H1 (cell line): ENCODE measurements at regions not wholly inside any gene's neighbourhood (a gene's known extent, or its start where the extent isn't known, plus 50 kb on each side); places are given as distances from the start of the nearest gene placed in this dataset.

Experiments used
- CTCF ChIA-PET: fragments of 300-600 bp; sonication (Branson Sonifier 250); formaldehyde crosslinking; loops from one replicate; lab custom pipeline; 2021; ENCODE audit not compliant: partially characterized antibody; lab: Charles Lee
- POLR2A ChIA-PET: fragments of 300-600 bp; sonication (Branson Sonifier 250); formaldehyde crosslinking; loops from one replicate; lab custom pipeline; 2021; ENCODE audit warnings: inconsistent platforms; ENCODE audit not compliant: partially characterized antibody; lab: Charles Lee
- DNase-seq, 2 experiments: peaks; one replicate each; pipeline versions ENCODE4 v3.0.0 to v3.0.0-alpha.2; 2010 to 2022; ENCODE audit warnings: low spot score in 2 of 2, low read depth in 1 of 2, mixed read lengths in 1 of 2
- FAIRE-seq: peaks from 2 replicates; lab custom pipeline; 2011; peaks lifted over from hg19 to GRCh38; lab: Jason Lieb, UNC
- H2AFZ ChIP-seq: 2 replicates; pipeline ENCODE4 v1.8.1; 2012; ENCODE audit warnings: low read length, inconsistent platforms
- H2AK5ac ChIP-seq: 2 replicates; pipeline ENCODE4 v1.6.1; 2013; ENCODE audit warnings: low read depth, low read length
- H2BK120ac ChIP-seq: replicated peaks from 2 replicates; pipeline ENCODE3; 2013; ENCODE audit warnings: low read depth, low read length, inconsistent platforms
- H2BK12ac ChIP-seq: 2 replicates; pipeline ENCODE4 v1.6.1; 2013; ENCODE audit warnings: low read depth, low read length
- H2BK15ac ChIP-seq: 2 replicates; pipeline ENCODE4 v1.6.1; 2013; ENCODE audit warnings: low read length
- H2BK20ac ChIP-seq: 2 replicates; pipeline ENCODE4 v1.6.1; 2013; ENCODE audit warnings: low read length
- H2BK5ac ChIP-seq: 2 replicates; pipeline ENCODE4 v1.6.1; 2013; ENCODE audit warnings: low read depth, low read length
- H3K14ac ChIP-seq: 2 replicates; pipeline ENCODE4 v1.6.1; 2013; ENCODE audit warnings: inconsistent platforms; ENCODE audit not compliant: insufficient read length
- H3K18ac ChIP-seq: 2 replicates; pipeline ENCODE4 v1.6.1; 2013; ENCODE audit warnings: low read length; ENCODE audit errors: extremely low read depth
- H3K23ac ChIP-seq: 2 replicates; pipeline ENCODE4 v1.6.1; 2013; ENCODE audit warnings: inconsistent platforms; ENCODE audit not compliant: insufficient read length
- H3K23me2 ChIP-seq: 2 replicates; pipeline ENCODE4 v1.6.1; 2013; ENCODE audit warnings: low read depth, low read length
- H3K27ac ChIP-seq: 2 replicates; pipeline ENCODE4 v1.6.1; 2011; ENCODE audit warnings: low read depth, low read length, inconsistent platforms
- H3K27me3 ChIP-seq, 4 experiments: replicated peaks in 1 of 4; 1 replicate in 1 of 4; 2 replicates in 3 of 4; pipeline versions ENCODE4 v1.6.1 to v1.8.1; 2011 to 2013; ENCODE audit warnings: low read length in 3 of 4, mild to moderate bottlenecking in 3 of 4, inconsistent platforms in 2 of 4, mixed read lengths in 2 of 4, moderate library complexity in 1 of 4; ENCODE audit not compliant: control insufficient read depth in 3 of 4, insufficient read depth in 3 of 4; ENCODE audit errors: extremely low read depth in 1 of 4
- H3K36me3 ChIP-seq, 4 experiments: 2 replicates each; pipeline versions ENCODE4 v1.6.1 to v1.8.1; 2011 to 2013; ENCODE audit warnings: mild to moderate bottlenecking in 4 of 4, low read length in 3 of 4, moderate library complexity in 2 of 4, control low read depth in 1 of 4, inconsistent platforms in 1 of 4; ENCODE audit not compliant: insufficient read depth in 4 of 4, control insufficient read depth in 2 of 4
- H3K4ac ChIP-seq: replicated peaks from 2 replicates; pipeline ENCODE3; 2013; ENCODE audit warnings: low read length, low read depth, mixed read lengths, inconsistent platforms; ENCODE audit not compliant: insufficient read length
- H3K4me1 ChIP-seq, 4 experiments: replicated peaks in 1 of 4; 1 replicate in 1 of 4; 2 replicates in 3 of 4; pipeline versions ENCODE4 v1.6.1 to v1.8.1; 2011 to 2013; ENCODE audit warnings: low read length in 3 of 4, inconsistent platforms in 2 of 4, mixed read lengths in 1 of 4; ENCODE audit not compliant: insufficient read depth in 4 of 4, control insufficient read depth in 3 of 4
- H3K4me2 ChIP-seq, 2 experiments: 2 replicates each; pipeline versions ENCODE4 v1.6.1 to v1.8.1; 2011 to 2013; ENCODE audit warnings: low read depth in 2 of 2, low read length in 2 of 2, control low read depth in 1 of 2, inconsistent platforms in 1 of 2, mild to moderate bottlenecking in 1 of 2; ENCODE audit not compliant: insufficient read depth in 1 of 2
- H3K4me3 ChIP-seq, 4 experiments: fragments of 200-600, 300-600 bp in 1 of 4; sonication (generic), shearing (Covaris generic), sonication (Bioruptor Twin) in 1 of 4; 2 replicates each; pipeline versions ENCODE4 v1.5.1 to v1.8.1; 2011 to 2016; ENCODE audit warnings: low read length in 4 of 4, low read depth in 3 of 4, control low read depth in 2 of 4, inconsistent platforms in 2 of 4, mild to moderate bottlenecking in 2 of 4, mixed read lengths in 1 of 4, moderate library complexity in 1 of 4; ENCODE audit not compliant: insufficient read depth in 2 of 4; ENCODE audit errors: extremely low read depth in 1 of 4
- H3K56ac ChIP-seq: replicated peaks from 2 replicates; pipeline ENCODE3; 2013; ENCODE audit warnings: low read depth, mild to moderate bottlenecking, mixed read lengths, low read length, inconsistent platforms; ENCODE audit not compliant: insufficient read length
- H3K79me1 ChIP-seq: 2 replicates; pipeline ENCODE4 v1.6.1; 2013; ENCODE audit warnings: low read depth, low read length, control low read depth
- H3K79me2 ChIP-seq, 2 experiments: 2 replicates each; pipeline versions ENCODE4 v1.6.1 to v1.8.1; 2012 to 2013; ENCODE audit warnings: low read length in 2 of 2, mild to moderate bottlenecking in 2 of 2, inconsistent platforms in 1 of 2; ENCODE audit not compliant: insufficient read depth in 2 of 2, control insufficient read depth in 1 of 2
- H3K9ac ChIP-seq, 4 experiments: replicated peaks in 1 of 4; 1 replicate in 1 of 4; 2 replicates in 3 of 4; pipeline versions ENCODE4 v1.6.1 to v1.8.1; 2011 to 2013; ENCODE audit warnings: low read depth in 3 of 4, low read length in 3 of 4, control low read depth in 2 of 4, mild to moderate bottlenecking in 2 of 4, moderate library complexity in 2 of 4, inconsistent platforms in 1 of 4; ENCODE audit errors: extremely low read depth in 1 of 4
- H3K9me3 ChIP-seq, 2 experiments: 2 replicates each; pipeline versions ENCODE4 v1.6.1 to v1.8.1; 2012 to 2013; ENCODE audit warnings: mild to moderate bottlenecking in 2 of 2, moderate library complexity in 2 of 2, control low read depth in 1 of 2, inconsistent platforms in 1 of 2, low read depth in 1 of 2, low read length in 1 of 2, mixed read lengths in 1 of 2; ENCODE audit not compliant: insufficient read depth in 2 of 2
- H4K20me1 ChIP-seq, 2 experiments: replicated peaks in 1 of 2; 2 replicates each; pipeline versions ENCODE3 to v1.8.1; 2011 to 2013; ENCODE audit warnings: inconsistent platforms in 2 of 2, low read length in 2 of 2, mild to moderate bottlenecking in 1 of 2; ENCODE audit not compliant: insufficient read depth in 2 of 2, control insufficient read depth in 1 of 2
- H4K5ac ChIP-seq: 2 replicates; pipeline ENCODE4 v1.6.1; 2013; ENCODE audit warnings: low read length, low read depth, mixed read lengths, inconsistent platforms; ENCODE audit not compliant: insufficient read length
- H4K8ac ChIP-seq: 2 replicates; pipeline ENCODE4 v1.8.0; 2013; ENCODE audit warnings: mild to moderate bottlenecking, moderate library complexity, low read length, inconsistent platforms; ENCODE audit not compliant: insufficient read depth; ENCODE audit errors: extremely low read depth
- H4K91ac ChIP-seq: replicated peaks from 2 replicates; pipeline ENCODE3; 2013; ENCODE audit warnings: low read length, mixed read lengths, inconsistent platforms; ENCODE audit not compliant: insufficient read length
- BRCA1 ChIP-seq: IDR thresholded peaks from 2 replicates; pipeline ENCODE4 v1.6.1; 2012; ENCODE audit warnings: low read depth, low read length, improper control_type of control experiment
- HDAC2 ChIP-seq, 2 experiments: fragments of 300-600 bp in 1 of 2; sonication (generic) in 1 of 2; IDR thresholded peaks; 2 replicates each; pipeline ENCODE4 v1.6.1; 2011 to 2012; ENCODE audit warnings: low read depth in 2 of 2, low read length in 2 of 2, mild to moderate bottlenecking in 2 of 2, moderate library complexity in 2 of 2, borderline replicate concordance in 1 of 2, inconsistent platforms in 1 of 2
- JUND ChIP-seq: IDR thresholded peaks from 2 replicates; pipeline ENCODE4 v1.6.1; 2011; ENCODE audit warnings: mild to moderate bottlenecking, improper control_type of control experiment, low read length
- KDM4A ChIP-seq: IDR thresholded peaks from one replicate; pipeline ENCODE4 v1.7.1; 2012; ENCODE audit warnings: low read depth, mild to moderate bottlenecking, moderate library complexity, low read length, inconsistent platforms; ENCODE audit not compliant: severe bottlenecking
- WGBS, 2 experiments: shearing (Covaris generic) in 1 of 2; methylation state at CpG; one replicate each; pipeline versions ENCODE4 v1.1.6 to v1.1.7; 2013 to 2015; ENCODE audit warnings: low lambda C conversion rate in 2 of 2, mixed read lengths in 2 of 2, inconsistent platforms in 1 of 2, low coverage in 1 of 2, missing lambda C conversion rate in 1 of 2; ENCODE audit not compliant: insufficient replicate concordance in 2 of 2, insufficient coverage in 1 of 2, insufficient read length in 1 of 2; ENCODE audit errors: extremely low coverage in 1 of 2, missing lambda C conversion rate in 1 of 2; 5-methylcytosine and 5-hydroxymethylcytosine counted together
- TF ChIP-seq, protein P1 (sequence below), 3 experiments: IDR thresholded peaks; 1 replicate in 2 of 3; 2 replicates in 1 of 3; pipeline versions ENCODE4 v1.5.1 to v1.6.1; 2011; ENCODE audit warnings: low read length in 3 of 3, mild to moderate bottlenecking in 3 of 3, inconsistent platforms in 2 of 3, low read depth in 1 of 3, moderate library complexity in 1 of 3; ENCODE audit not compliant: insufficient read depth in 1 of 3; ENCODE audit errors: control extremely low read depth in 1 of 3

DNA sequence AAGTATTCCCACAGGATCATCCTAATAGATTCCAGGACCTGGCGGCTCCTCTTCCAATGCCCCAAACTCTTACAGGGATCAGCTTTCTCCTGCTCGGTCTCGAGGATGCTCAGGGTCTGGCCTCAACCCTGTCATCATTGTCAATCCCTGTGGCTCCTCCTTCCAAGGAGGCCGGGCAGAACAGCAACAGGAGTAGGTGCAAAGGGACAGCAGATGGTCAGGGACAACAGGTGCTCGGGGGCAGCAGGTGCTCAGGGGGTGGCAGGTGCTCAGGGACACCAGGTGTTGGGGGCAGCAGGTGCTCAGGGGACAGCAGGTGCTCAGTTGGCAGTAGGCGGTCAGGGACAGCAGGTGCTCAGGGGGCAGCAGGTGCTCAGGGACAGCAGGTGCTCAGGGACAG lies 84.8 kb downstream of the TTLL2 start:
- WGBS, 2 experiments = 85% methylated on average over 6 of the region's 6 CpGs; no CpG with 5 or more reads in 1 of the 2 experiments
- no peak overlapping the region for H2AFZ ChIP-seq
- ChIA-PET CTCF (no interaction called here), POLR2A (no interaction called here)
- H3K56ac ChIP-seq = no peak overlapping the region
- no peak overlapping the region for H3K27ac ChIP-seq
- no peak overlapping the region for H4K5ac ChIP-seq
- no peak overlapping the region for H3K9ac ChIP-seq
- H3K9me3 ChIP-seq = no peaks in the 10 kb centered on the region
- no peak overlapping the region for H3K14ac ChIP-seq
- no peak overlapping the region for H4K8ac ChIP-seq
- H3K23ac ChIP-seq = no peak overlapping the region
- H2BK12ac ChIP-seq = no peak overlapping the region
- no peak overlapping the region for H3K18ac ChIP-seq
- no peak overlapping the region for H2BK120ac ChIP-seq
- H3K23me2 ChIP-seq = no peaks in the 10 kb centered on the region
- H3K27me3 ChIP-seq = no peaks in the 10 kb centered on the region
- H2BK5ac ChIP-seq = no peak overlapping the region
- TF ChIP-seq, protein P1, sequence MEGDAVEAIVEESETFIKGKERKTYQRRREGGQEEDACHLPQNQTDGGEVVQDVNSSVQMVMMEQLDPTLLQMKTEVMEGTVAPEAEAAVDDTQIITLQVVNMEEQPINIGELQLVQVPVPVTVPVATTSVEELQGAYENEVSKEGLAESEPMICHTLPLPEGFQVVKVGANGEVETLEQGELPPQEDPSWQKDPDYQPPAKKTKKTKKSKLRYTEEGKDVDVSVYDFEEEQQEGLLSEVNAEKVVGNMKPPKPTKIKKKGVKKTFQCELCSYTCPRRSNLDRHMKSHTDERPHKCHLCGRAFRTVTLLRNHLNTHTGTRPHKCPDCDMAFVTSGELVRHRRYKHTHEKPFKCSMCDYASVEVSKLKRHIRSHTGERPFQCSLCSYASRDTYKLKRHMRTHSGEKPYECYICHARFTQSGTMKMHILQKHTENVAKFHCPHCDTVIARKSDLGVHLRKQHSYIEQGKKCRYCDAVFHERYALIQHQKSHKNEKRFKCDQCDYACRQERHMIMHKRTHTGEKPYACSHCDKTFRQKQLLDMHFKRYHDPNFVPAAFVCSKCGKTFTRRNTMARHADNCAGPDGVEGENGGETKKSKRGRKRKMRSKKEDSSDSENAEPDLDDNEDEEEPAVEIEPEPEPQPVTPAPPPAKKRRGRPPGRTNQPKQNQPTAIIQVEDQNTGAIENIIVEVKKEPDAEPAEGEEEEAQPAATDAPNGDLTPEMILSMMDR (IDR thresholded peaks at IDR 0.05; ENCODE audit: control extremely low read depth in 1 of 3, insufficient read depth in 1 of 3, low read depth in 1 of 3, low read length in 3 of 3) = no peak
- TF ChIP-seq KDM4A (no peak), HDAC2 (IDR thresholded peaks at IDR 0.05; ENCODE audit: borderline replicate concordance in 1 of 2, low read depth in 2 of 2, low read length in 2 of 2) (no peak), BRCA1 (no peak), JUND (no peak)
- TF ChIP-seq, all 59 proteins: peak for 0
- no peaks in the 10 kb centered on the region for H4K20me1 ChIP-seq
- no peak for DNase-seq
- no peaks in the 10 kb centered on the region for H3K79me2 ChIP-seq
- no peak overlapping the region for H3K4me2 ChIP-seq
- no peaks in the 10 kb centered on the region for H3K79me1 ChIP-seq
- no peak overlapping the region for H3K4ac ChIP-seq
- FAIRE-seq = no peak
- no peaks in the 10 kb centered on the region; a peak in 1 of 8 replicates for H3K36me3 ChIP-seq
- H2BK20ac ChIP-seq = no peak overlapping the region
- H3K4me1 ChIP-seq = peaks cover 0 to 15% (median 4%) of the 10 kb centered on the region in 4 experiments; a peak in 5 of 7 replicates
- no peak overlapping the region for H3K4me3 ChIP-seq
- no peak overlapping the region for H4K91ac ChIP-seq
- no peak overlapping the region for H2BK15ac ChIP-seq
- H2AK5ac ChIP-seq = no peak overlapping the region
